ENCODE measurements at regions not wholly inside any gene's neighbourhood (a gene's known extent, or its start where the extent isn't known, plus 50 kb on each side); places are given as distances from the start of the nearest gene placed in this dataset.

DNA sequence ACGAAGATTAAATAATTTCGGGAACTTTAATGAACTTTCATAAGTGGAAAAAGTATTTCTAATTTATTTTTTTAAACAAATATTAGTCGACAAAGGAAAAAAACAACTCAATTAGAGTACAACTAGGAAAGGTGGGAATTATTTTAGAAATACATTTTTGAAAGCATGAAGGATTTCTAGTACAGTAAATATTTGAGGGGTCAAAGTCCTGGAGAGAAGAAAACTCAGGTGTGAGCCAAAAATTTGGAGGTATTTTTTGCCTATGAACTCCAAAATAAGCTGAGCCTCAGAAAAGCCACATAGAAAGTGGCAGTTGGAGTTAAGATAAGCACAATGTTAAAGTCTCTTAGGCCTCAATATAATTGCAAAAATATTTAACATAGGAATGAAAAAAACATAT is 2017.3 kb downstream of the C4orf33 start:
- H3K36me3 ChIP-seq (ENCODE audit: low read depth, missing control alignments), result no peaks in the 10 kb centered on the region
- no peak for TF ChIP-seq POLR2A (IDR thresholded peaks at IDR 0.05)
- TF ChIP-seq, protein P1, sequence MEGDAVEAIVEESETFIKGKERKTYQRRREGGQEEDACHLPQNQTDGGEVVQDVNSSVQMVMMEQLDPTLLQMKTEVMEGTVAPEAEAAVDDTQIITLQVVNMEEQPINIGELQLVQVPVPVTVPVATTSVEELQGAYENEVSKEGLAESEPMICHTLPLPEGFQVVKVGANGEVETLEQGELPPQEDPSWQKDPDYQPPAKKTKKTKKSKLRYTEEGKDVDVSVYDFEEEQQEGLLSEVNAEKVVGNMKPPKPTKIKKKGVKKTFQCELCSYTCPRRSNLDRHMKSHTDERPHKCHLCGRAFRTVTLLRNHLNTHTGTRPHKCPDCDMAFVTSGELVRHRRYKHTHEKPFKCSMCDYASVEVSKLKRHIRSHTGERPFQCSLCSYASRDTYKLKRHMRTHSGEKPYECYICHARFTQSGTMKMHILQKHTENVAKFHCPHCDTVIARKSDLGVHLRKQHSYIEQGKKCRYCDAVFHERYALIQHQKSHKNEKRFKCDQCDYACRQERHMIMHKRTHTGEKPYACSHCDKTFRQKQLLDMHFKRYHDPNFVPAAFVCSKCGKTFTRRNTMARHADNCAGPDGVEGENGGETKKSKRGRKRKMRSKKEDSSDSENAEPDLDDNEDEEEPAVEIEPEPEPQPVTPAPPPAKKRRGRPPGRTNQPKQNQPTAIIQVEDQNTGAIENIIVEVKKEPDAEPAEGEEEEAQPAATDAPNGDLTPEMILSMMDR (IDR thresholded peaks at IDR 0.05), result no peak
- WGBS, 2 donors, result 90 to 91% methylated on average over 3 of the region's 3 CpGs
- H3K27ac ChIP-seq, result no peak overlapping the region
- no peaks in the 10 kb centered on the region for H3K27me3 ChIP-seq
- H3K4me3 ChIP-seq, result no peak overlapping the region
- intact Hi-C loops (cut with DNase I; ENCODE audit: low total_unique reads), result no loop called here
- no peak for DNase-seq
- no peaks in the 10 kb centered on the region for H3K4me1 ChIP-seq
- no peaks in the 10 kb centered on the region for H3K9me3 ChIP-seq

DNA sequence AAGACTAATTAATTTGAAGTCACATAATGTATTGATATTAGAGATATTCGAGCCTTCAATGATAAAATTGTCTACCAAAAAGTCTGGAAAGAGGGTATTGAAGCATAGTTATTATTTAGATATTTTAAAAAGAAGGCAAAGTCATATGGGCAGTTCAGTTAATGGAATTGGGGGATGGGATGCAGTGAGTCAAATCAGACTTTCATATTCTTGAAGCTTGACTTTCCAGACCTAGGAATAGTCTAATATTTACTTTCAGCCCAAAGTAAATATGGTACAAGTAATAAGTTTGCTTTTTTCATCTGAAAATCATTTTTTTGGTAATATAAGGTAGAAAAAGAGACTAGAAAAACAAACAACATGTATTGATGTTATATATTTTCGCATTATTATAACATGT is 2017.8 kb downstream of the C4orf33 start:
- WGBS, 2 donors, result 78 to 81% methylated on average over 2 of the region's 2 CpGs

DNA sequence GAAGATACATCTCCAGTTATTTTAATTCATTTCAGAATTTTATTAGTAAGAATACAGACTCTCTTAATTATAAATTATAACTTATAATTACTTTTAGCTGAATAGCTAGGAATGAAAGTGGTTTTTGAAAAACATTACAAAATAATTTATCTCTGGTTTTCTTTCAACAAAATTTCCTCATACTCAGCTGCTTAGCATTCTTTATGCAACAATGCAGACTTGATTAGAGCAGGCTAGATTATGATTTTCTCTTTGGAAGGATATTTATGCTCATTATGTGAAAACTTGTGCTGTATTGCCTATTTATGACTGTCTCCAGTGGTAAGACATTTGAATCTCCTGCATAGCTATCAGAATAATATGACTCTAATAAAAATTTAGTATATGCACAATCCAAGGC is 2023.7 kb downstream of the C4orf33 start:
- no peak overlapping the region for H3K4me3 ChIP-seq
- H3K9me3 ChIP-seq, result no peaks in the 10 kb centered on the region
- H3K36me3 ChIP-seq (ENCODE audit: low read depth, missing control alignments), result no peaks in the 10 kb centered on the region
- no peaks in the 10 kb centered on the region for H3K27me3 ChIP-seq
- no peak overlapping the region for H3K27ac ChIP-seq
- intact Hi-C loops (cut with DNase I; ENCODE audit: low total_unique reads), result no loop called here
- no peak for DNase-seq
- H3K4me1 ChIP-seq, result no peaks in the 10 kb centered on the region
- TF ChIP-seq POLR2A (IDR thresholded peaks at IDR 0.05), result no peak
- TF ChIP-seq, protein P1 (IDR thresholded peaks at IDR 0.05), result no peak

More for the DNA sequence above, 2017.8 kb downstream of the C4orf33 start:
- no peak for TF ChIP-seq POLR2A (IDR thresholded peaks at IDR 0.05)
- TF ChIP-seq, protein P1 (IDR thresholded peaks at IDR 0.05), result no peak
- H3K36me3 ChIP-seq (ENCODE audit: low read depth, missing control alignments), result no peaks in the 10 kb centered on the region
- no peaks in the 10 kb centered on the region for H3K9me3 ChIP-seq
- H3K27me3 ChIP-seq, result no peaks in the 10 kb centered on the region
- H3K4me1 ChIP-seq, result no peaks in the 10 kb centered on the region
- no peak overlapping the region for H3K27ac ChIP-seq
- no peak for DNase-seq
- no peak overlapping the region for H3K4me3 ChIP-seq
- intact Hi-C loops (cut with DNase I; ENCODE audit: low total_unique reads), result no loop called here

DNA sequence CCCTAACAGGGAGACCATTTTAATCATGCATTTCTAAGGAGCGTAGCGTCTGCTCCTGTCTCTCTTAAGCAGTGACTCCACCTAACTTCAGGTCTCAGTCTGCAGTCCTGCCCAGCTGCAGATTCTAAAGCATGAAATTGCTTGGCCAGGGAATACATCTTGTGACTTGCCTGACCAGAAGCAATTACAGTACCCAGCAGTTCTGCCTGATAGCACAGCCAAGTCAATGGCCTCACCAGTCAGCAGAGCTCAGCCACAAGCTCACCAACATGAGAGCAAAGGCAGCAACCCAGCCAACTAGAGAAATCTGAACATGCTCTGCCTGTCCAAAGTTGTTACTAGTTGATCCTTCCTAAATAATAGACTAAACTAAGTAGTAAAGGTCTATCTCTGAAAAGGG is 2011.9 kb upstream of the PCDH10 start:
- no peak for TF ChIP-seq POLR2A (IDR thresholded peaks at IDR 0.05)
- TF ChIP-seq, protein P1 (IDR thresholded peaks at IDR 0.05), result no peak
- Histone ChIP-seq H3K36me3 (ENCODE audit: low read depth, missing control alignments) (no peaks in the 10 kb centered on the region), H3K27me3 (no peaks in the 10 kb centered on the region), H3K27ac (no peak overlapping the region), H3K9me3 (no peaks in the 10 kb centered on the region), H3K4me3 (no peak overlapping the region), H3K4me1 (no peaks in the 10 kb centered on the region)
- 95% methylated on average over 2 of the region's 2 CpGs for WGBS, 2 donors
- intact Hi-C loops (cut with DNase I; ENCODE audit: low total_unique reads), result no loop called here
- no peak for DNase-seq

DNA sequence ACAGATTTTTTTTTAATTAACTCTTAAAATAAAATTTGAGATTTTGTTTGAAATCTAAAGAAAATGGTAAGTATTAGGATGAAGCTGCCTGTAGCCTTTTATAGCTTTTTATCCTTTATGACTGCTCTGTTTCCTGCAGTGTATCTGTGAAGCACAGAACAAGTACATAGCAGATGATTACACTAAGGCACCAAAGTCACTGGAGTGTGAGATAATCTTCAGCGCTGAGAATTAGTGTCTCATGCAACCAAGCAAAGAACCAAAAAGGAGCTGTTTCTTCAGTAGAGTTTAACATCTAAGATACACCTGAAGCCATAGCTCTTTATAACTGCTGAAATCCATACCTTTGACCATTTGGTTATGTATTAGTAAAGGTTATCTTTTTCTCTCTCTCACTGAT is 1989.8 kb upstream of the PCDH10 start:
- TF ChIP-seq, protein P1 (IDR thresholded peaks at IDR 0.05), result no peak
- TF ChIP-seq POLR2A (IDR thresholded peaks at IDR 0.05), result no peak
- H3K27me3 ChIP-seq, result no peaks in the 10 kb centered on the region
- no peaks in the 10 kb centered on the region for H3K36me3 ChIP-seq (ENCODE audit: low read depth, missing control alignments)
- 80 to 83% methylated on average over 1 of the region's 1 CpG for WGBS, 2 donors
- no peak overlapping the region for H3K27ac ChIP-seq
- H3K9me3 ChIP-seq, result no peaks in the 10 kb centered on the region
- no peaks in the 10 kb centered on the region for H3K4me1 ChIP-seq
- DNase-seq, result no peak
- intact Hi-C loops (cut with DNase I; ENCODE audit: low total_unique reads), result no loop called here
- H3K4me3 ChIP-seq, result no peak overlapping the region

Measured in testis (tissue), 2 donors.